ENCODE measurements at regions not wholly inside any gene's neighbourhood (a gene's known extent, or its start where the extent isn't known, plus 50 kb on each side); places are given as distances from the start of the nearest gene placed in this dataset.

- ChIA-PET CTCF (no interaction called here), POLR2A (ENCODE audit: unreplicated experiment) (no interaction called here)
- no peaks in the 10 kb centered on the region for H4K20me1 ChIP-seq (ENCODE audit: low read length)
- H3K79me2 ChIP-seq (ENCODE audit: low read length), result no peaks in the 10 kb centered on the region
- H3F3A ChIP-seq (ENCODE audit: low read length, unreplicated experiment), result no peaks in the 10 kb centered on the region
- no peak overlapping the region for H3K27ac ChIP-seq (ENCODE audit: low read length)
- intact Hi-C loops (cut with micrococcal nuclease), result no loop called here
- ATAC-seq, result no peak
- no peak for TF ChIP-seq EZH2 (IDR thresholded peaks at IDR 0.05; ENCODE audit: low read length, unreplicated experiment)
- H3K9me2 ChIP-seq (replicated peaks; ENCODE audit: low read length), result no peaks in the 10 kb centered on the region
- no peak overlapping the region for H3K9ac ChIP-seq (ENCODE audit: low read length)
- no TSS peak for BruUV-seq (replicated peaks)
- no peaks in the 10 kb centered on the region for H3K9me3 ChIP-seq (ENCODE audit: low read length)
- no peaks in the 10 kb centered on the region for H3K36me3 ChIP-seq (ENCODE audit: low read depth, low read length)
- H3K4me1 ChIP-seq (ENCODE audit: insufficient read depth, low read length), result no peaks in the 10 kb centered on the region
- H3K4me3 ChIP-seq (ENCODE audit: low read length), result no peak overlapping the region
- H3K27me3 ChIP-seq (ENCODE audit: low read length), result no peaks in the 10 kb centered on the region
- H3K4me2 ChIP-seq (ENCODE audit: low read length), result no peak overlapping the region
- H2AFZ ChIP-seq (ENCODE audit: low read length), result no peak overlapping the region
- DNase-seq, result no peak
These were observed 885.9 kb downstream of the CDH8 start for GRCh38 chr16:61150351-61150750.

DNA sequence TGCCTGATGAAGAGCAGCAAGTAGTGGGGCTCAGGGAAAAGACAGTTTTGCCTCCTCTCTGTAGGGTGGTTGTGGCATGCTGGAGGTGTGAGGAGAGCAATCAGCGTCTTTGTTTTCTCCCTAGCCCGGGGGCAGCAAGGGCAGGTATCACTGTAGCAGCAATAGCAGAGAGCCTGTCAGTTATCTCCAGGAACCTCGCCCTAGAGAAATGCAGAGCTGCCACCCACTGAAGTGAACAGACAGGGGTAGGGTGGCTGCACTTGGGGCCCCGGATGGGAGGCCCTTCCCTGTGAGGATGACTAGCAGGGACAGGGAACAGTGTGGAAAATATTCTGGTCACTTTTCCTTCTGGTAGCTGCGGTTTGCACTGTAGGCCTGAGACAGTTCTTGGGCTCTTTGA is 886.5 kb downstream of the CDH8 start:
- no peaks in the 10 kb centered on the region for H3K9me3 ChIP-seq (ENCODE audit: low read length)
- no peaks in the 10 kb centered on the region for H3K4me1 ChIP-seq (ENCODE audit: insufficient read depth, low read length)
- H3K36me3 ChIP-seq (ENCODE audit: low read depth, low read length), result no peaks in the 10 kb centered on the region
- no peak overlapping the region for H3K27ac ChIP-seq (ENCODE audit: low read length)
- DNase-seq, result no peak
- CTCF ChIA-PET, result no interaction called here
- no peaks in the 10 kb centered on the region for H3K27me3 ChIP-seq (ENCODE audit: low read length)
- BruUV-seq (replicated peaks), result no TSS peak
- intact Hi-C loops (cut with micrococcal nuclease), result no loop called here
- ATAC-seq, result no peak
- H3K4me2 ChIP-seq (ENCODE audit: low read length), result no peak overlapping the region
- TF ChIP-seq CTCF (conservative IDR thresholded peaks at IDR 0.05; ENCODE audit: low read depth, low read length) (no peak), EZH2 (IDR thresholded peaks at IDR 0.05; ENCODE audit: low read length, unreplicated experiment) (no peak), EZH2phosphoT487 (IDR thresholded peaks at IDR 0.05; ENCODE audit: borderline replicate concordance, low read length) (no peak)
- H4K20me1 ChIP-seq (ENCODE audit: low read length), result no peaks in the 10 kb centered on the region
- no peak overlapping the region for H3K9ac ChIP-seq (ENCODE audit: low read length)
- POLR2A ChIA-PET (ENCODE audit: unreplicated experiment), result no interaction called here
- no peak overlapping the region for H3K4me3 ChIP-seq (ENCODE audit: low read length)
- no peaks in the 10 kb centered on the region for H3F3A ChIP-seq (ENCODE audit: low read length, unreplicated experiment)
- H3K9me2 ChIP-seq (replicated peaks; ENCODE audit: low read length), result no peaks in the 10 kb centered on the region
- H3K79me2 ChIP-seq (ENCODE audit: low read length), result no peaks in the 10 kb centered on the region
- no peak overlapping the region for H2AFZ ChIP-seq (ENCODE audit: low read length)

- POLR2A ChIA-PET (ENCODE audit: unreplicated experiment), result no interaction called here
- Histone ChIP-seq H3K27ac (ENCODE audit: low read length) (no peak overlapping the region), H3K36me3 (ENCODE audit: low read depth, low read length) (no peaks in the 10 kb centered on the region), H2AFZ (ENCODE audit: low read length) (no peak overlapping the region), H4K20me1 (ENCODE audit: low read length) (no peaks in the 10 kb centered on the region), H3K9me2 (replicated peaks; ENCODE audit: low read length) (no peaks in the 10 kb centered on the region), H3K4me1 (ENCODE audit: insufficient read depth, low read length) (no peaks in the 10 kb centered on the region), H3K79me2 (ENCODE audit: low read length) (no peaks in the 10 kb centered on the region), H3K9ac (ENCODE audit: low read length) (no peak overlapping the region), H3K4me3 (ENCODE audit: low read length) (no peak overlapping the region), H3F3A (ENCODE audit: low read length, unreplicated experiment) (no peaks in the 10 kb centered on the region), H3K4me2 (ENCODE audit: low read length) (no peak overlapping the region), H3K9me3 (ENCODE audit: low read length) (no peaks in the 10 kb centered on the region), H3K27me3 (ENCODE audit: low read length) (no peaks in the 10 kb centered on the region)
- CTCF ChIA-PET, result no interaction called here
- no peak for ATAC-seq
- intact Hi-C loops (cut with micrococcal nuclease), result no loop called here
- TF ChIP-seq CTCF (conservative IDR thresholded peaks at IDR 0.05; ENCODE audit: low read depth, low read length) (peak; percentile 33; the same call in 1 of the 2 replicates), EZH2 (IDR thresholded peaks at IDR 0.05; ENCODE audit: low read length, unreplicated experiment) (no peak)
- DNase-seq, result no peak
- BruUV-seq (replicated peaks), result no TSS peak
These were observed 887.3 kb downstream of the CDH8 start for GRCh38 chr16:61148930-61149329.

All from PC-3 (cell line).